GM12878 (cell line): ENCODE measurements at regions not wholly inside any gene's neighbourhood (a gene's known extent, or its start where the extent isn't known, plus 50 kb on each side); places are given as distances from the start of the nearest gene placed in this dataset.

ENCODE experiments used
- CREM ChIP-seq: IDR thresholded peaks from 2 replicates; pipeline ENCODE4 v1.6.1; 2014; ENCODE audit warnings: antibody characterized with exemption, low read depth
- CTCF ChIP-seq, 3 experiments: IDR thresholded peaks in 2 of 3; conservative IDR thresholded peaks in 1 of 3; 2 replicates each; pipeline ENCODE4 v1.5.1; 2011; ENCODE audit warnings: low read depth in 3 of 3, low read length in 3 of 3, mild to moderate bottlenecking in 3 of 3, control low read depth in 2 of 3, moderate library complexity in 2 of 3, inconsistent platforms in 1 of 3, mixed read lengths in 1 of 3; ENCODE audit not compliant: control insufficient read depth in 2 of 3, insufficient read depth in 1 of 3; ENCODE audit errors: extremely low read depth in 1 of 3
- PRDM15 ChIP-seq: fragments of 450-650 bp; formaldehyde crosslinking; IDR thresholded peaks from 2 replicates; pipeline ENCODE4 v1.4.0; 2020; ENCODE audit warnings: mild to moderate bottlenecking, moderate library complexity
- TF ChIP-seq, protein P1 (sequence below): IDR thresholded peaks from 2 replicates; pipeline ENCODE4 v1.6.1; 2012; ENCODE audit warnings: mild to moderate bottlenecking, low read depth, low read length

- no peak for TF ChIP-seq PRDM15 (CRISPR knock-in tag)
- no peak for TF ChIP-seq CTCF (IDR thresholded peaks at IDR 0.05 in 2 of 3, conservative IDR thresholded peaks at IDR 0.05 in 1 of 3; ENCODE audit: control insufficient read depth in 2 of 3, extremely low read depth in 1 of 3, insufficient read depth in 1 of 3, low read depth in 3 of 3, low read length in 3 of 3)
- no peak for TF ChIP-seq CREM
- TF ChIP-seq, protein P1, sequence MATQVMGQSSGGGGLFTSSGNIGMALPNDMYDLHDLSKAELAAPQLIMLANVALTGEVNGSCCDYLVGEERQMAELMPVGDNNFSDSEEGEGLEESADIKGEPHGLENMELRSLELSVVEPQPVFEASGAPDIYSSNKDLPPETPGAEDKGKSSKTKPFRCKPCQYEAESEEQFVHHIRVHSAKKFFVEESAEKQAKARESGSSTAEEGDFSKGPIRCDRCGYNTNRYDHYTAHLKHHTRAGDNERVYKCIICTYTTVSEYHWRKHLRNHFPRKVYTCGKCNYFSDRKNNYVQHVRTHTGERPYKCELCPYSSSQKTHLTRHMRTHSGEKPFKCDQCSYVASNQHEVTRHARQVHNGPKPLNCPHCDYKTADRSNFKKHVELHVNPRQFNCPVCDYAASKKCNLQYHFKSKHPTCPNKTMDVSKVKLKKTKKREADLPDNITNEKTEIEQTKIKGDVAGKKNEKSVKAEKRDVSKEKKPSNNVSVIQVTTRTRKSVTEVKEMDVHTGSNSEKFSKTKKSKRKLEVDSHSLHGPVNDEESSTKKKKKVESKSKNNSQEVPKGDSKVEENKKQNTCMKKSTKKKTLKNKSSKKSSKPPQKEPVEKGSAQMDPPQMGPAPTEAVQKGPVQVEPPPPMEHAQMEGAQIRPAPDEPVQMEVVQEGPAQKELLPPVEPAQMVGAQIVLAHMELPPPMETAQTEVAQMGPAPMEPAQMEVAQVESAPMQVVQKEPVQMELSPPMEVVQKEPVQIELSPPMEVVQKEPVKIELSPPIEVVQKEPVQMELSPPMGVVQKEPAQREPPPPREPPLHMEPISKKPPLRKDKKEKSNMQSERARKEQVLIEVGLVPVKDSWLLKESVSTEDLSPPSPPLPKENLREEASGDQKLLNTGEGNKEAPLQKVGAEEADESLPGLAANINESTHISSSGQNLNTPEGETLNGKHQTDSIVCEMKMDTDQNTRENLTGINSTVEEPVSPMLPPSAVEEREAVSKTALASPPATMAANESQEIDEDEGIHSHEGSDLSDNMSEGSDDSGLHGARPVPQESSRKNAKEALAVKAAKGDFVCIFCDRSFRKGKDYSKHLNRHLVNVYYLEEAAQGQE = no peak
Observed at GRCh38 chr15:98416222-98416855, 232.0 kb upstream of the IGF1R start.
